H1 (cell line): ENCODE measurements at regions not wholly inside any gene's neighbourhood (a gene's known extent, or its start where the extent isn't known, plus 50 kb on each side); places are given as distances from the start of the nearest gene placed in this dataset.

Source experiments
- CTCF ChIA-PET: fragments of 300-600 bp; sonication (Branson Sonifier 250); formaldehyde crosslinking; loops from one replicate; lab custom pipeline; 2021; ENCODE audit not compliant: partially characterized antibody; lab: Charles Lee
- POLR2A ChIA-PET: fragments of 300-600 bp; sonication (Branson Sonifier 250); formaldehyde crosslinking; loops from one replicate; lab custom pipeline; 2021; ENCODE audit warnings: inconsistent platforms; ENCODE audit not compliant: partially characterized antibody; lab: Charles Lee
- DNase-seq, 2 experiments: peaks; one replicate each; pipeline versions ENCODE4 v3.0.0 to v3.0.0-alpha.2; 2010 to 2022; ENCODE audit warnings: low spot score in 2 of 2, low read depth in 1 of 2, mixed read lengths in 1 of 2
- FAIRE-seq: peaks from 2 replicates; lab custom pipeline; 2011; peaks lifted over from hg19 to GRCh38; lab: Jason Lieb, UNC
- H2AFZ ChIP-seq: 2 replicates; pipeline ENCODE4 v1.8.1; 2012; ENCODE audit warnings: low read length, inconsistent platforms
- H2AK5ac ChIP-seq: 2 replicates; pipeline ENCODE4 v1.6.1; 2013; ENCODE audit warnings: low read depth, low read length
- H2BK120ac ChIP-seq: replicated peaks from 2 replicates; pipeline ENCODE3; 2013; ENCODE audit warnings: low read depth, low read length, inconsistent platforms
- H2BK12ac ChIP-seq: 2 replicates; pipeline ENCODE4 v1.6.1; 2013; ENCODE audit warnings: low read depth, low read length
- H2BK15ac ChIP-seq: 2 replicates; pipeline ENCODE4 v1.6.1; 2013; ENCODE audit warnings: low read length
- H2BK20ac ChIP-seq: 2 replicates; pipeline ENCODE4 v1.6.1; 2013; ENCODE audit warnings: low read length
- H2BK5ac ChIP-seq: 2 replicates; pipeline ENCODE4 v1.6.1; 2013; ENCODE audit warnings: low read depth, low read length
- H3K14ac ChIP-seq: 2 replicates; pipeline ENCODE4 v1.6.1; 2013; ENCODE audit warnings: inconsistent platforms; ENCODE audit not compliant: insufficient read length
- H3K18ac ChIP-seq: 2 replicates; pipeline ENCODE4 v1.6.1; 2013; ENCODE audit warnings: low read length; ENCODE audit errors: extremely low read depth
- H3K23ac ChIP-seq: 2 replicates; pipeline ENCODE4 v1.6.1; 2013; ENCODE audit warnings: inconsistent platforms; ENCODE audit not compliant: insufficient read length
- H3K23me2 ChIP-seq: 2 replicates; pipeline ENCODE4 v1.6.1; 2013; ENCODE audit warnings: low read depth, low read length
- H3K27ac ChIP-seq: 2 replicates; pipeline ENCODE4 v1.6.1; 2011; ENCODE audit warnings: low read depth, low read length, inconsistent platforms
- H3K27me3 ChIP-seq, 4 experiments: replicated peaks in 1 of 4; 1 replicate in 1 of 4; 2 replicates in 3 of 4; pipeline versions ENCODE4 v1.6.1 to v1.8.1; 2011 to 2013; ENCODE audit warnings: low read length in 3 of 4, mild to moderate bottlenecking in 3 of 4, inconsistent platforms in 2 of 4, mixed read lengths in 2 of 4, moderate library complexity in 1 of 4; ENCODE audit not compliant: control insufficient read depth in 3 of 4, insufficient read depth in 3 of 4; ENCODE audit errors: extremely low read depth in 1 of 4
- H3K36me3 ChIP-seq, 4 experiments: 2 replicates each; pipeline versions ENCODE4 v1.6.1 to v1.8.1; 2011 to 2013; ENCODE audit warnings: mild to moderate bottlenecking in 4 of 4, low read length in 3 of 4, moderate library complexity in 2 of 4, control low read depth in 1 of 4, inconsistent platforms in 1 of 4; ENCODE audit not compliant: insufficient read depth in 4 of 4, control insufficient read depth in 2 of 4
- H3K4ac ChIP-seq: replicated peaks from 2 replicates; pipeline ENCODE3; 2013; ENCODE audit warnings: low read length, low read depth, mixed read lengths, inconsistent platforms; ENCODE audit not compliant: insufficient read length
- H3K4me1 ChIP-seq, 4 experiments: replicated peaks in 1 of 4; 1 replicate in 1 of 4; 2 replicates in 3 of 4; pipeline versions ENCODE4 v1.6.1 to v1.8.1; 2011 to 2013; ENCODE audit warnings: low read length in 3 of 4, inconsistent platforms in 2 of 4, mixed read lengths in 1 of 4; ENCODE audit not compliant: insufficient read depth in 4 of 4, control insufficient read depth in 3 of 4
- H3K4me2 ChIP-seq, 2 experiments: 2 replicates each; pipeline versions ENCODE4 v1.6.1 to v1.8.1; 2011 to 2013; ENCODE audit warnings: low read depth in 2 of 2, low read length in 2 of 2, control low read depth in 1 of 2, inconsistent platforms in 1 of 2, mild to moderate bottlenecking in 1 of 2; ENCODE audit not compliant: insufficient read depth in 1 of 2
- H3K4me3 ChIP-seq, 4 experiments: fragments of 200-600, 300-600 bp in 1 of 4; sonication (generic), shearing (Covaris generic), sonication (Bioruptor Twin) in 1 of 4; 2 replicates each; pipeline versions ENCODE4 v1.5.1 to v1.8.1; 2011 to 2016; ENCODE audit warnings: low read length in 4 of 4, low read depth in 3 of 4, control low read depth in 2 of 4, inconsistent platforms in 2 of 4, mild to moderate bottlenecking in 2 of 4, mixed read lengths in 1 of 4, moderate library complexity in 1 of 4; ENCODE audit not compliant: insufficient read depth in 2 of 4; ENCODE audit errors: extremely low read depth in 1 of 4
- H3K56ac ChIP-seq: replicated peaks from 2 replicates; pipeline ENCODE3; 2013; ENCODE audit warnings: low read depth, mild to moderate bottlenecking, mixed read lengths, low read length, inconsistent platforms; ENCODE audit not compliant: insufficient read length
- H3K79me1 ChIP-seq: 2 replicates; pipeline ENCODE4 v1.6.1; 2013; ENCODE audit warnings: low read depth, low read length, control low read depth
- H3K79me2 ChIP-seq, 2 experiments: 2 replicates each; pipeline versions ENCODE4 v1.6.1 to v1.8.1; 2012 to 2013; ENCODE audit warnings: low read length in 2 of 2, mild to moderate bottlenecking in 2 of 2, inconsistent platforms in 1 of 2; ENCODE audit not compliant: insufficient read depth in 2 of 2, control insufficient read depth in 1 of 2
- H3K9ac ChIP-seq, 4 experiments: replicated peaks in 1 of 4; 1 replicate in 1 of 4; 2 replicates in 3 of 4; pipeline versions ENCODE4 v1.6.1 to v1.8.1; 2011 to 2013; ENCODE audit warnings: low read depth in 3 of 4, low read length in 3 of 4, control low read depth in 2 of 4, mild to moderate bottlenecking in 2 of 4, moderate library complexity in 2 of 4, inconsistent platforms in 1 of 4; ENCODE audit errors: extremely low read depth in 1 of 4
- H3K9me3 ChIP-seq, 2 experiments: 2 replicates each; pipeline versions ENCODE4 v1.6.1 to v1.8.1; 2012 to 2013; ENCODE audit warnings: mild to moderate bottlenecking in 2 of 2, moderate library complexity in 2 of 2, control low read depth in 1 of 2, inconsistent platforms in 1 of 2, low read depth in 1 of 2, low read length in 1 of 2, mixed read lengths in 1 of 2; ENCODE audit not compliant: insufficient read depth in 2 of 2
- H4K20me1 ChIP-seq, 2 experiments: replicated peaks in 1 of 2; 2 replicates each; pipeline versions ENCODE3 to v1.8.1; 2011 to 2013; ENCODE audit warnings: inconsistent platforms in 2 of 2, low read length in 2 of 2, mild to moderate bottlenecking in 1 of 2; ENCODE audit not compliant: insufficient read depth in 2 of 2, control insufficient read depth in 1 of 2
- H4K5ac ChIP-seq: 2 replicates; pipeline ENCODE4 v1.6.1; 2013; ENCODE audit warnings: low read length, low read depth, mixed read lengths, inconsistent platforms; ENCODE audit not compliant: insufficient read length
- H4K8ac ChIP-seq: 2 replicates; pipeline ENCODE4 v1.8.0; 2013; ENCODE audit warnings: mild to moderate bottlenecking, moderate library complexity, low read length, inconsistent platforms; ENCODE audit not compliant: insufficient read depth; ENCODE audit errors: extremely low read depth
- H4K91ac ChIP-seq: replicated peaks from 2 replicates; pipeline ENCODE3; 2013; ENCODE audit warnings: low read length, mixed read lengths, inconsistent platforms; ENCODE audit not compliant: insufficient read length
- ATF3 ChIP-seq: IDR thresholded peaks from 2 replicates; pipeline ENCODE4 v1.6.1; 2011; ENCODE audit warnings: low read depth, mild to moderate bottlenecking, low read length; ENCODE audit not compliant: insufficient read depth
- NRF1 ChIP-seq: IDR thresholded peaks from 2 replicates; pipeline ENCODE4 v1.6.1; 2011; ENCODE audit warnings: mild to moderate bottlenecking, low read depth, low read length, improper control_type of control experiment
- PHF8 ChIP-seq: fragments of 200-600 bp; sonication (generic); conservative IDR thresholded peaks from 2 replicates; pipeline ENCODE4 v1.7.1; 2012; ENCODE audit warnings: low read depth, mild to moderate bottlenecking, inconsistent platforms, low read length, moderate library complexity
- SP1 ChIP-seq: IDR thresholded peaks from 2 replicates; pipeline ENCODE4 v1.6.1; 2011; ENCODE audit warnings: low read depth, low read length
- WGBS, 2 experiments: shearing (Covaris generic) in 1 of 2; methylation state at CpG; one replicate each; pipeline versions ENCODE4 v1.1.6 to v1.1.7; 2013 to 2015; ENCODE audit warnings: low lambda C conversion rate in 2 of 2, mixed read lengths in 2 of 2, inconsistent platforms in 1 of 2, low coverage in 1 of 2, missing lambda C conversion rate in 1 of 2; ENCODE audit not compliant: insufficient replicate concordance in 2 of 2, insufficient coverage in 1 of 2, insufficient read length in 1 of 2; ENCODE audit errors: extremely low coverage in 1 of 2, missing lambda C conversion rate in 1 of 2; 5-methylcytosine and 5-hydroxymethylcytosine counted together

- no peak overlapping the region for H3K18ac ChIP-seq
- H3K4me3 ChIP-seq, result no peak overlapping the region
- no peaks in the 10 kb centered on the region for H3K27me3 ChIP-seq
- no peak overlapping the region for H2BK120ac ChIP-seq
- H2BK5ac ChIP-seq, result no peak overlapping the region
- no peak overlapping the region for H2AFZ ChIP-seq
- no peak overlapping the region for H3K4ac ChIP-seq
- no peak overlapping the region for H3K27ac ChIP-seq
- no peak overlapping the region for H2BK20ac ChIP-seq
- FAIRE-seq (no peak), DNase-seq (no peak)
- H2BK12ac ChIP-seq, result no peak overlapping the region
- CTCF ChIA-PET, result no interaction called here
- H2AK5ac ChIP-seq, result no peak overlapping the region
- H3K79me1 ChIP-seq, result no peaks in the 10 kb centered on the region
- H4K91ac ChIP-seq, result no peak overlapping the region
- H3K23ac ChIP-seq, result no peak overlapping the region
- no peaks in the 10 kb centered on the region for H3K79me2 ChIP-seq
- H3K56ac ChIP-seq, result no peak overlapping the region
- H2BK15ac ChIP-seq, result no peak overlapping the region
- H3K4me2 ChIP-seq, result no peak overlapping the region
- H3K4me1 ChIP-seq, result no peaks in the 10 kb centered on the region
- H3K23me2 ChIP-seq, result no peaks in the 10 kb centered on the region
- no peaks in the 10 kb centered on the region for H4K20me1 ChIP-seq
- POLR2A ChIA-PET, result no interaction called here
- H3K9me3 ChIP-seq, result no peaks in the 10 kb centered on the region
- H4K5ac ChIP-seq, result no peak overlapping the region
- WGBS, 2 experiments, result 89% methylated on average over 3 of the region's 3 CpGs; no CpG with 5 or more reads in 1 of the 2 experiments
- no peak overlapping the region for H3K14ac ChIP-seq
- H3K36me3 ChIP-seq, result no peaks in the 10 kb centered on the region
- H4K8ac ChIP-seq, result no peak overlapping the region
- H3K9ac ChIP-seq, result no peak overlapping the region
- TF ChIP-seq ATF3 (no peak), SP1 (no peak), PHF8 (no peak), NRF1 (no peak)
These were observed 365.5 kb downstream of the ZNF674 start for GRCh38 chrX:46179748-46180147.
